ENCODE measurements at regions not wholly inside any gene's neighbourhood (a gene's known extent, or its start where the extent isn't known, plus 50 kb on each side); places are given as distances from the start of the nearest gene placed in this dataset.

DNA sequence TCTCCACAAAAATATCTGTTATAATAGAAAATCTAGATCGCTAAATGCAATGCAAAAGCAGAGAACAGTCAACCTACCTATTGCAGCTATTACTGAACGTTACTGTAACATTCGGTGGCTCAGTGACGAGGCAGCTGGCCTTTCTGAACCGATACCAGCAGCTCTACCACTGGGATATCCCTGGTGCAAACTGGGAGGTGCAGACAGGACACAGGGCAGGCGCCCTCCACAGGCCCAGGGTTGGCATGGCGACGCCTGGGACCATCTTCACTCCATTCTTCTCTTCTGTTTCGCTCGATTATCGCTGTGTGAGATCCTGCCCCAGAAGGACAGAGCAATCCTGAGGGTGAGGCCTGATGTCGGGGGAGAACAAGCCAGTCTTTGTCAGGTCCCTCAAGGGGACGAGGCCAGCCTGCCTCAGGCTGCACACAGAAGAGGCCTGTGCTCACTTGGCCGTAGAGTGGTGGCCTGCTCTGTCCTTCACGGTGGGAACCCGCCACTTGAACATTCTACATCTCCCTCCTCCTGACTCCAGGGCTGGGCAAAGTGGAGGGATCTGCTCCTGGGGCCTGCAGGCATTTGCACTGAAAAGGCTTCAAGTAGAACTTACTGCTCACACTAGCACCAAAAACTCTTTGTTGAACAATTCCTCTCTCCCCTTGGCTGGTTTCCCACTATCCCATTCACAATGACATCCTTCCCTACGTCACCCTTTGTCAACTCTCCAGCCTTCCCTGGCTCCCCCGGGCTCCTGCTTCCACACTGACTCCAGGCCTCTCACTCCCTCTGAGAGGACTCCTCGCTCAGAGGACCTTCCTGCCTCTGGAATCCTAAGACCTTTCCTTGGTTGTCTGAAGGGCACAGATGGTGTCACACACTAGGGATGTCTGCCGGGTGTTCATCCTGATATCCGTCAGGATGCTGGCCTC is 49.7 kb downstream of the CYRIA start:
- no peak for DNase-seq

DNA sequence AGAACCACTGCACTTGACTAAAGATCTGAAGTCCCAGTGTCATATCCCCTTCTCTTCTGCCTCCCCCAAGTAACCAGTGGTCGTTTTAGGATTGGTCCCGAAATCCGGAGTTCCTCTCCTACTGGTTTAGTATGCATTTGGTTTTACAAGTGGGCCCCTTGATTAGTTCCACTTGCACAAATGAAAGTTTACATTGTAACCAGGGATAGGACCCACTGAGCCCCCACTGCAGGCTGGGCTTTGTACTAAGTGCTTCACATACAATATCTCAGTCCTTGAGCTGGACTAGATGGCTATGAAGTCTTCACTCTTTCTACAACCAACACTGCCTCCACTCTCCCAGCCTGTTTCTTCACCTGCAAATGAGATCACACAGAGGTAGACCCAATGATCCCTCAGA is 50.4 kb downstream of the CYRIA start:
- no peak for DNase-seq

- no peak for DNase-seq
Observed at GRCh38 chr2:16614314-16614860, 51.2 kb downstream of the CYRIA start.

DNA sequence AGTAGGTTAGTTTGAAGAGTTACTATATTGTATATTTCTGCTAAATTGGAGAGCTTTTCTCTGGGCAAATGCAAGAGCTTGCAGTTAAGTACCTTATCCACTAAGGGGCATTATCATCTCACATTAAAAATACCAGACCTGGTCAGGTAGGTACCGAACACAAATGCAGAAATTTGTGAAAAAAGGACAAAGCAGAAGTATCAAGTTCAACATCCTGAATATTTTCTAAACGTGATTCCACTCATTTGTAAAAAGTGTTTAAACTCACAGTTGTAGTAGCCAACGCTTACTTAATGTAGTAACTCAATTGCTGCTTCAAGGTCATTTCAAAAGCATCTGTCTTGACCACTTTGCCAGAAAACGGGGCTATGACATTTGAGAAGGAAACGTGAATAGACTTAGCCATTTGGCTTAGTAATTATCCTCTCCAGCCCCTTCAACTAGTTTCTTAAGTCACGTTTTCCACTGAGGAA is 52.1 kb downstream of the CYRIA start:
- DNase-seq, result peak; percentile 45

GRCh38 chr2:16612490-16612889 is 53.1 kb downstream of the CYRIA start:
- no peak for DNase-seq

GRCh38 chr2:16609786-16610185 is 55.8 kb downstream of the CYRIA start:
- no peak for DNase-seq

GRCh38 chr2:16608661-16609643 is 56.7 kb downstream of the CYRIA start:
- peak; percentile 74 for DNase-seq

DNA sequence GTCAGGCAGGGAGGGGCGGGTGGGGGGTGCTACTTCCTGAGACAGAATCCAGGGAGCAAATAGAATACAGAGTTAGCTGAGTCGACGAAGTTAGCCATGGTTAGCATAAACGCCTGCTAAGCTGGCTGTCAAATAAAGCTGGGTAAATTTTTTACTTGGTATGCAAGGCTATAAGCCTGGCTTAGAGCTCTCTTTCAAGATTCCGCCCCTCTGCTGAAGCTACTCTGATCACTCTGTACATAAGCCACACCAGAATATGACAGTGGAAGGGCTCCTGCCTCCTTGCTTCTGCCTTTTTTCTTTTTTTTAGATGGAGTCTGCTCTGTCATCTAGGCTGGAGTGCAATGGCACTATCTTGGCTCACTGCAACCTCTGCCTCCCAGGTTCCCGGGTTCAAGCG is 58.3 kb downstream of the CYRIA start:
- DNase-seq, result no peak

DNA sequence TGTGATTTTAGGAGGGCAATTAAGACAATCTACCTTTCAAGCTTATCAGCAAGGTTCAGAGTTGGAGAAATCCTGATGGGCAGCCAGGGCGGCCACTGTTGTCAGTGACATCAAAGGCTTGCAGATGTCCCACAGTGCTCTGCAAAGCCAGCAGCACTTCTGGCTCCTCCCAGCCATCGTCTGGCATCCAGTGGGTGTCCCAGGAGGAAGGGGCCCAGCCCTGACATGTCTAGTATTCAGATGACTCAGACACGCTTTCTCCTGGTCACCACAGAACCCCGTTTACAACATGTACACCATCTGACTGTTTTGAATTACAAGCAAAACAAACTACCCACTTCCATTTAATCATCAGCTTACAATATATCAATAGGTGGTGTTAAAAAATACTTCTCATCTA is 61.4 kb downstream of the CYRIA start:
- no peak for DNase-seq

GRCh38 chr2:16591370-16591933 is 74.2 kb downstream of the CYRIA start:
- no peak for DNase-seq

- DNase-seq, result no peak
Observed at GRCh38 chr2:16589465-16589864, 76.2 kb downstream of the CYRIA start.

- no peak for DNase-seq
Observed at GRCh38 chr2:16588565-16588964, 77.1 kb downstream of the CYRIA start.

- no peak for DNase-seq
Observed at GRCh38 chr2:16587601-16588000, 78.0 kb downstream of the CYRIA start.

GRCh38 chr2:16584824-16585540 is 80.7 kb downstream of the CYRIA start:
- no peak for DNase-seq

DNA sequence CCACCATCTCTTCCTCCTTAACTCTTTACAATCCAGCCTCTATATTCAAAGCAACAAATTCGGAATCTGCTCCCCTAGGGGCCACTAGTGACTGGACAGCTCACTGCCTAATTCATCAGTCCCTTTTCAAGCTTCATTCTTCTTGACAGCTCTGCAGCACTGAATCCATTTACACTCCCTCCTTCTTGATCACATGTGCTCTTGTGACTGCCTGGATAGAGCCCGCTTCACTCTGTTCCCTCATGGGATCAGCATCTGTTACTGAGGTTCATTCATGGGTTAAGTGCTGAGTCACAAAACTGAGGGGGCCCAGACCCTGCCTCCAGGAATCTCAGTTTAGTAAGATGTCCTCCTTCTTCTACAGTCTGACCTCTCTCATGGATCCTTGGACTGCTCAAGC is 81.5 kb downstream of the CYRIA start:
- DNase-seq, result no peak

DNA sequence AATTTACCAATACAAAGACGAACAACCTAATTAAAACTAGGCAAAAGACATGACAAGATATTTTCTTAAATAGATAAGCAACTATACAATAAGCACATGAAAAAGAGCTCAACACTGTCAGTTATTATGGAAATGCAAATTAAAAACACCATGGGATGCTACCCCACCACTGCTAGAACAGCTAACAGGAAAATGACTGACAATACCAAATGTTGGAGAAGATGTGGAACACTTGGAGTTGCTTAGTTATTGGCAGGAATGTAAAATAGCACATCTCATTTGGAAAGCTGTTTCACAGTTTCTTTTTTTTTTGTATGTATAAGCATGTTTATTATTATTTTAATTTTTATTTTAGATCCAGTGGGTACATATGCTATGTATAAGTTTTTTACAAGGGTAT is 84.4 kb downstream of the CYRIA start:
- no peak for DNase-seq

GRCh38 chr2:16578081-16578480 is 87.6 kb downstream of the CYRIA start:
- DNase-seq, result no peak

DNA sequence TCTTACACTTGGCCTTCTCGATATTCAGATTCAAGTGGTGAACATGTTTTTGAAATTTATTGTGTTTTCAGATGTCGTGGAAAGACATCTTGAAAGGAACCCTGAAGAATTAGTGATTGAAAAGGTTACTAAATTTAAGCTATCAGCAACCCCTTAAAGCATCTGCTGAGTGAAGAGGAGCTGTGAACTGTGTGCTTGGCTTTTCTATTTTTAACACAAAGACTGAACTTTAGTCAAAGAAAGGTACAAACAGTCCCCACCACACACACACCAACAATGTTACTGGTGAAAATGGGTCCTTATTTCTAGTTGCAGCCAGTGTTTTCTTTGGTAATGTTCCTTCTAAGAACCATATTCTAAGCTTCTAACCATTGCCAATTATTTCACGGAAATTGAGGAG is 95.1 kb downstream of the CYRIA start:
- no peak for DNase-seq

GRCh38 chr2:16568998-16569784 is 96.4 kb downstream of the CYRIA start:
- no peak for DNase-seq

DNA sequence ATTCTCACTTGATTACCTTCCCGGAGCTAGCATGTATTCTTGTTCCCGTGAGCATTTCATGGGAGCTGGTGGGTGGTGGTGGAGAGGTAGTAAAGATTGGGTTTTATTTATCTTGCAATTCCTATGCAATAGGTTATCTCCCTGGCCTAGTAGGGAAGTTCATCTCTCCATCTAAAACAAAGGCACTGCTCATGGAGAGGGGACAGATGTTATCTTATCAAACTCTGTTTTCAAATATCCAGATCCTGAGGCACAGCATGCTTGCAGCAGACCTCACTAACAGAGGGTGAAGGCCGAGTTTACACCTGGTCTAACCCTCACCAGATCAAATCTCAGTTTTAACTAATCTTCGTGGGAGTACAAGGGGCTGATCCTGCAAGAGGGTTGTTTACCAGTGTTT is 98.9 kb downstream of the CYRIA start:
- no peak for DNase-seq

GRCh38 chr2:16565481-16565880 is 100.2 kb downstream of the CYRIA start:
- no peak for DNase-seq
